ENCODE measurements at regions not wholly inside any gene's neighbourhood (a gene's known extent, or its start where the extent isn't known, plus 50 kb on each side); places are given as distances from the start of the nearest gene placed in this dataset.

DNA sequence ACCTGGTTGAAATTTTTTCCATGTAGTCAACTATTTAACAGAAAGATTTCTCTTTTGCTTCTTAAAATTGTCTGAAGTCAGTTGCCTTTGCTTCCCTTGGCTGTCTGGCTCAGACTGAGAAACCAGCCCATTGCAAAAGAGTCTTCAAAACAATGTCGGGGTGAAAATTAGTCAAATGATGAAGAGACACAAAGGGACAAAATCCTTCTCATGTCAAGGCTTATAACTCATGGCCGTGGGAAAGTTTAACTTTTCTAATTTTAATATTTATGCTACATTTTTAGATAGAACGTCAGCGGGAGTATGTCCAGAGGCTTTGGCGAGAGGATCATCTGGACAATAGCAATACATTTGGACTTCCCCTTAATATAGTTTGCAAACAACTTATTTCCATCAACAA is 127.2 kb downstream of the CD164 start:
- TF ChIP-seq, protein P1, sequence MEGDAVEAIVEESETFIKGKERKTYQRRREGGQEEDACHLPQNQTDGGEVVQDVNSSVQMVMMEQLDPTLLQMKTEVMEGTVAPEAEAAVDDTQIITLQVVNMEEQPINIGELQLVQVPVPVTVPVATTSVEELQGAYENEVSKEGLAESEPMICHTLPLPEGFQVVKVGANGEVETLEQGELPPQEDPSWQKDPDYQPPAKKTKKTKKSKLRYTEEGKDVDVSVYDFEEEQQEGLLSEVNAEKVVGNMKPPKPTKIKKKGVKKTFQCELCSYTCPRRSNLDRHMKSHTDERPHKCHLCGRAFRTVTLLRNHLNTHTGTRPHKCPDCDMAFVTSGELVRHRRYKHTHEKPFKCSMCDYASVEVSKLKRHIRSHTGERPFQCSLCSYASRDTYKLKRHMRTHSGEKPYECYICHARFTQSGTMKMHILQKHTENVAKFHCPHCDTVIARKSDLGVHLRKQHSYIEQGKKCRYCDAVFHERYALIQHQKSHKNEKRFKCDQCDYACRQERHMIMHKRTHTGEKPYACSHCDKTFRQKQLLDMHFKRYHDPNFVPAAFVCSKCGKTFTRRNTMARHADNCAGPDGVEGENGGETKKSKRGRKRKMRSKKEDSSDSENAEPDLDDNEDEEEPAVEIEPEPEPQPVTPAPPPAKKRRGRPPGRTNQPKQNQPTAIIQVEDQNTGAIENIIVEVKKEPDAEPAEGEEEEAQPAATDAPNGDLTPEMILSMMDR (conservative IDR thresholded peaks at IDR 0.05; ENCODE audit: low read length): no peak
- TF ChIP-seq EZH2phosphoT487 (IDR thresholded peaks at IDR 0.05; ENCODE audit: borderline replicate concordance, low read depth, low read length): no peak
